ENCODE measurements at regions not wholly inside any gene's neighbourhood (a gene's known extent, or its start where the extent isn't known, plus 50 kb on each side); places are given as distances from the start of the nearest gene placed in this dataset.

DNA sequence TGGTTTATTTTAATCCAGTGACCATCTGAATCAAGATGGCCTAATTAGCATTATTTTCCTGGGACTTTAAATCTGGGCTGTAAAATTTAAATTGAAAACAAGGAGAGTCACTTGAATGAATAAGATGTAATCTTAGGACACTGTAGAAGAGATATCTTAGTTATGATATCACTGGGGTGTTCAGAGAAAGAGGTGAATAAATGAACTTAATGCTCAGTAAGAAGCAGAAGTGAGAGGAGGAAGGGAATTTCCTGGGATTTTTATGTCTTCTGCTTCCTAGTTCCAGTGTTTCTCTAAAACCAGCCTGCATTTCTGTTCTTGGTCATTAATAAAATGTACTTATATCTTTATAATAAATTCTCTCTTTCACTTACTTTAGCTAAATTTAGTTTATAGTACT lies 136.8 kb upstream of the PTPRK start:
- FAIRE-seq = no peak
- DNase-seq (ENCODE audit: insufficient read length, low spot score) = no peak
- no peak for TF ChIP-seq CTCF (IDR thresholded peaks at IDR 0.05; ENCODE audit: insufficient read depth, missing control alignments)

DNA sequence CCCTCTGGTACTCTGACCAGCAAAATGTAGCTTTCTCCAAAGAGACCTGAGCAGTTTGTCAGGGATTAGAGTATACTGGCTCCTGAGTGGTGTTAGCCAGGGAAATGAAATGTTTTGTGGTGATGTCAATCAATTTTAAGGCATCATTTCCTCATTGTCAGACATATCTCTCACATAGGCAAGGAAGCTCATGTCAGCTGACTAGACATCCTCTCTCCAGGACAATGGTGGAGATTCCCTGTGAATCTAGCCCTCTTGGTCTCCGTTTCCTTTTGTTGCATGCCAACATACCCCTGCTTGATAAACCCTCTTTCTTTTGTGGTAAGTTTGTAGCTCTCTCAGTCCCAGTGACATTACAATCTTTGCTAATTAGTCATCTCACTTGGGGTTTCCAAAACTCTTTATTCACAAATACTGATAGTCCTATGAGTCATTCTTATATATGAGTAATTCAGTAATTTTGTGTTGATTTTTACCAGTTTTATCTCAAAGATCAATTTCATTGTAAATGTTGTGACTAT lies 135.6 kb upstream of the PTPRK start:
- FAIRE-seq (no peak), DNase-seq (ENCODE audit: insufficient read length, low spot score) (no peak)
- no peak for TF ChIP-seq CTCF (IDR thresholded peaks at IDR 0.05; ENCODE audit: insufficient read depth, missing control alignments)

DNA sequence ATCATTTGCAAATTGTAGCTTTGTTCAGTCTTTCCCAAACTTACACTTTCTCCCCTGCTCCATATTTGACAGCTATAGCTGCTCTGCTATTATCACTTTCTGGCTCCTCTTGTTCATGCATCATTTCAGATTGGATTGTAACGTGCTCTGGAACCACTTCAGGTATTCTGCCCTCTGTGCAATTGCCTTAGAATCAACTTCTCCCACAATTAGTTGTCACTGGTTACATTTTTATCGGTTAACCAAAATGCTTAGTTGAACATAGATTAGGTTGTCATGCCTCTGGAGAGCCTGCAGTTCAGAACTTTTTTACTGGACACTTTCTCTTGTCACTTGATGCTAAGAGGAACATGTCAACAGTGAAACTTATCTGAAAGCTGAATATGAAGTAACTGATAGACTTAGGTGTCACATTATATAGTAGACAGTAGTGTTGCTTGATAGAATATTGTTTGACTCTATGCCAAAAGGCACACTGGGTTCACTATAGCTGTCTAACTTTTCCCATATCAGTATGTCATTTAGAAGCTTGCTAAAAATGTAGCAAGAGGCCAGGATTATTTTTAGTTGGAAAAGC lies 127.7 kb upstream of the PTPRK start:
- DNase-seq (ENCODE audit: insufficient read length, low spot score) (no peak), FAIRE-seq (no peak)
- TF ChIP-seq CTCF (IDR thresholded peaks at IDR 0.05; ENCODE audit: insufficient read depth, missing control alignments) = no peak

DNA sequence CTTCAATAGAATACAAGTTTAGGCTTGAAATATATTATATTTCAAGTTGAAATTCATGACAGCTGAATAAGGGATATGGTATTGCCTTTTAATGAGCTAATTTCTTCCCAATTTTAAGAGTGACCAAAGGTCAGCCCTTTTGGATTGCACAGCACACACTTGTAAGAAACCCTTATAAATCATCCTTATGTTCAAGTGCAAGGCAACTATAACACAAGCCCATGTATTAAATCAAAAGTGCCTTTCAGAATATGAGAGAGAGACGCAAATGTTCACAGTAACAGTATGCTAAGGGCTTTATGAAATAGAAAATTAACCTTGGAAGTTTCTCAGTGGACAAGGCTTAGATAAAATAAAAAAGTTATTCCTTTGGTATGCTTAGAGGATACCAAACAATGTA lies 121.7 kb upstream of the PTPRK start:
- no peak for TF ChIP-seq CTCF (IDR thresholded peaks at IDR 0.05; ENCODE audit: insufficient read depth, missing control alignments)
- FAIRE-seq = no peak
- no peak for DNase-seq (ENCODE audit: insufficient read length, low spot score)

DNA sequence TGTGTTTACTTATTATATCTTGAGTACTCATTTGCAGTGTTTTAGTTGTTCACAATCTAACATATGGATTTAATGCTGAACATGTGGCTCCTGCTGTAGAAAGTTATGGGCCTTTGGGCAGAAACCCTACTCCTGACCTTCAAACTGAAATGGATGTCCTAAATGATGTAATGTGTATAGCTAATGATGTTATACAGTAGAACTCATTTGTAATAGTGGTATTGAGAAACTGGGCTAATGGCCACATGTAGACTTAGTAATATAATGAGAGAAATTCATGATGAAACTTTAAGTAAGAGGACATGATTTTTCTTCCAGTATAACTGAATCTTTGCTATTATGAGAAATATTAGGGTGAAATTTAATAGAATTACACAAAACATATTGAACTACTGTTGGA lies 121.3 kb upstream of the PTPRK start:
- DNase-seq (ENCODE audit: insufficient read length, low spot score) = no peak
- no peak for FAIRE-seq
- TF ChIP-seq CTCF (IDR thresholded peaks at IDR 0.05; ENCODE audit: insufficient read depth, missing control alignments) = no peak

DNA sequence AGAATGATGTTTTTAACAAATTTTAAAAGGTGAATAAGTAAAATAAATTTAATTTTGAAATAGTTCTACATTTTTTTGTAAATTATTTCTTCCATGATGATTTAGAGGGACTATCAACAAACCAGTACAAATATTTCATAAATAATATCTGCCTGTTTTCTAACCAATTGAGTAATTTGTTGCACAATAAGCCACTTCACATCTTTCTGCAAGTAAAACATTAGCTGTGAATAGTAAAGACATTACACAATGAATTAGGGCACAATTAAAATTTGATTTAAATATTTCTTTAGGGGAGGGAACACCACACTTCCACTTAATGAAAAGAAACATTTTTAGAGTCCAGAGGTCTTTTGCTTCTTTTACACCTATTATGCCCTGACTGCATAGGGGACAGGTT lies 118.4 kb upstream of the PTPRK start:
- no peak for FAIRE-seq

More for the DNA sequence above, 118.4 kb upstream of the PTPRK start:
- DNase-seq (ENCODE audit: insufficient read length, low spot score) = no peak
- TF ChIP-seq CTCF (IDR thresholded peaks at IDR 0.05; ENCODE audit: insufficient read depth, missing control alignments) = no peak
